Endothelial cell of hepatic sinusoid (primary cell): ENCODE measurements at regions not wholly inside any gene's neighbourhood (a gene's known extent, or its start where the extent isn't known, plus 50 kb on each side); places are given as distances from the start of the nearest gene placed in this dataset.
"Not testable (repeated sequence)": the region's sequence is repeated elsewhere in the genome, so short reads cannot be mapped to it uniquely, and the experiment has no call there.

Experiments used
- in situ Hi-C: cut with HindIII; loops from 2 replicates; pipeline ENCODE4 v1.10.0; 2017; ENCODE audit warnings: low sequenced_read_pairs

DNA sequence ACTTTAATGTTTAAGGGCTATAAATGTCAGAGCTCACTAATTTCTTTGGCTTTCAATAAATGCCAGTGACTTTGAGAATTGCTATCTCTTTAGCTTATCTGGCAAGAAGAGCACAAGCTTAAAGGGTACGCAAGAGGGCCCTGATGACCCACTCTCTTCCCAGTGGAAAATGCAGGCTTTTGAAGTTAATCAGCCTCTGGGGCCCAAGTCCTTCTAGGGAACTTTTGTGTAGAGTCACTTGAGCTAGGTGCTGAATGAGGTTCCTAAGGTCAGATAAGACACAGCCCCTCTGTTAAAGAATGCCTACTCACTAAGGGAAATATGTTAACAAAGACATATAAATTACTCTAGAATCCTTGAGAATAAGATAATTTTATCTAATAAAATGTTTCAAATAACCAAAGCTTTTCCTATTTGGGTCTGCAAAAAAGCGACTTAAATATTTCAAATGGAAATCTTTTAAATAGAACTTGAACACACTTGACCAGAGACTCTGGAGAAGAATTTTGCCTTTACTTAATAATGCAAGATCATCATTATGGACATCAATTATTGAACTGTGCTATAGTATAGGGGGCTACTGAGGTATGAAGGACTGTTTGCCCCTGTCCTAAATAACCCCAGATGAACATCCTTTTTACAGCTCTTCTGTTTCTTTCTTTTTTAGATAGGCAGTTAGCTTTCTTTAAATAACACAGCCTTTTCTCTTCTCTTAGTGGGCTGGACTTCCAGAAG is 430.1 kb downstream of the GBA3 start:
- in situ Hi-C loops = no loop called here

- in situ Hi-C loops = no loop called here
Observed at GRCh38 chr4:23120374-23120773, 427.6 kb downstream of the GBA3 start.

DNA sequence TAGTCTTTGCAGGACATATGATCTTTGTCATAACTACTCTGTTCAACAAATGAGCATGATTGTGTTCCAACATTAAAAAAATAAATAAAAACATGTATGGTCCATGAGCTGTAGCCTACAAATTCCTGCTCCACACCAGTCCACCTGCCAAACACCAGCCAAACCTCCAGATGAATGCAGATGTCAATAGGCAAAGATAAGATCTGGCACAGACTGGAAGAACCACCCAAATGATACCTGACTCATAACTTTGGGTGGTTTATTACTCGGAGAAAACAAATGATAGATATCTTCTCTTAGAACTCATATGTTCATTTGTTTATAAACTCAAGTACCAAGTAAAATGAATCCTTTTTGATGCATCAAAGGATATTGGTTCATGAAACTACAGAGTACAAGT is 425.1 kb downstream of the GBA3 start:
- in situ Hi-C loops = no loop called here

DNA sequence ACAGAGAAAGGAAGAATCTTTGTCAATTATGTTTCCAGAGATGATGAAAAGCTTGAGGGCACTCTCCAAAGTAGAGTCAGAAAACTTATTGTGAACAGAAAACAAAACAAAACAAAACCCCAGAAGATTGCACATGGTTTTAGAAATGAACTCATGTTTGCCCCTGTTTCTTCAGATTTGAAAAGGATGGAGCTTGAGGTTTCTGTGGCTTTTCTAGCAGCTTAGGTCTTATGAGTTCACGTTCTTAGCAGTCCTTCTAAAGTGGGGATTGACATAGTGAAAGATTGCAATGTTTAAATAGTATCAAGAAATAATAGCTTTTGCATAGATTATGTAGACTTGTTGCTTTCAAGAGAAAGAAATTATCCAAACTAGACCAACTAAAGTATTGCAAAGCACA is 421.8 kb downstream of the GBA3 start:
- in situ Hi-C loops = no loop called here

DNA sequence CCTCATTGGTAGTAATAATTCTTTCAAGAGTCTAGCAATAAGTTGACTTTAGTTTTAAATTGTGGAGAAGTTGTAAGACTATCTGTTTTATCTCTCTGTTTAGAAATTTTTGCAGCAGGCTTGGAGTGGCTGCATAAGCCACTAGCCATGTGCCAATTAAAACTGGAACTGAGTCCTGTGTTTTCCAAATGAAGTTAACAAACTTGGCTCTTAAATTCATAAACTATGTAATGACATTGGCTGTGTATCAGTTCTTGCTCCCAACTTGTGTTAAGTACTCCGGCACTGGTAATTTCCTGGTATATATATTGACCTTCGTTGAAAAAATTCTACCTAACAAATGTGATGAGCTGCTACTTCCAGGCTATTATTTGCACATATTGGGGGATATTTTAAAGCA is 420.4 kb downstream of the GBA3 start:
- in situ Hi-C loops = no loop called here

GRCh38 chr4:23106516-23106915 is 413.8 kb downstream of the GBA3 start:
- in situ Hi-C loops = no loop called here

DNA sequence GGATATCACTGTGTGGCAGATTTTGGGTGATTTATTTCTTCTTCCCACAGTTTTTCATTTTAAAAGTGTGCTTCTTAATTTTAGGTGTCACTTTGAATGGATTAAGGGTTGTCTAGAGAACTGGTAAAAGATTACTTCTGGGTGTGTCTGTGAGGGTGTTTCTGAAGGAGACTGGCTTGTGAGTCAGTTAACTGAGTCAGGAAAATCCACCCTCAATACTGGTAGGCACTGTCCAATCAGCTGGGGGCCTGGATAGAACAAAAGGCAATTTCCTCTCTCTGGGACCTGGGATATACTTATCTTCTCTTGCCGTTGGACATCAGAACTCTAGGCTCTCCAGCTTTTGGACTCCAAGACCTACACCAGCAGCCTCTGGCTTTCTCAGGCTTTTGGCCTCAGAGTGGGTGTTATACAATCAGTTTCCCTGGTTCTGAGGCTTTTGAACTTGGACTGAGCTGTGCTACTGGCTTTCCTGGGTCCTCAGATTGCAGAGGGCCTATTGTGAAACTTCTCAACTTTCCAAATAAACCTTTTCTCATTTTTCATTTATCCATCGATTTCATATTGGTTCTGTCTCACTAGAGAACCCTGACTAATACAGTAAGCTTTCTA is 413.1 kb downstream of the GBA3 start:
- in situ Hi-C loops = no loop called here

DNA sequence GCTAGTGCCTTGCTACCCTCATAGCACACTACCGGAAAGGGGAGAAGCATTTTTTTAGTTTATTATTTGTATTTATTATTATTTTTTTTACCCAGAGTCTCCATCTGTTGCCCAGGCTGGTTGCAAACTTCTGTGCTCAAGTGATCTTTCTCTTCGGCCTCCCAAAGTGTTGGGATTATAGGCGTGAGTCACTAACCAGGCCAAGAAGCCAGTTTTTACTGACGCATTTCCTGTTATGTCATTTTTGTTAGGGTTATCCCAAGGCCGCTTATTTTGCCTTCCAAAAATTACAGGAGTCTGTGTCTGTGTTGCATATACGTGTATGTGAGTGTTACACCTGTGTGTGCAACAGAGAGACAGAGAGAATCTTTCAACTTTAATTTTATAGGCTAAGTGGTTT is 404.5 kb downstream of the GBA3 start:
- in situ Hi-C loops = no loop called here

GRCh38 chr4:23091711-23092110 is 399.0 kb downstream of the GBA3 start:
- in situ Hi-C loops = no loop called here

DNA sequence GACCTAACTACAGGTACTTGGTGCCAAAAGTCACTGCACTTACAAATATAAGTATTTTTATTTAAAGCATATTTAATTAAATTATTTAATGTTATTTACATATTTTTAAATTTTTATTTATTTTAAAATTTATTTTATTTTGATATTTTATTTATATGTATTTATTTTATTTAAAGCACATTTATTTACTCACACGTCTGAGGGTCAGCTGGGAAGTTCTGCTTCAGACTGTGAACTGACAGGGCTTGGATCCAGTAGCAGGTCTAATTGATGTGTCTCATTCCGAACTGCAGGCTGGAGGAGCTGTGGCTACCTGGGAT is 392.5 kb downstream of the GBA3 start:
- in situ Hi-C loops = no loop called here

- in situ Hi-C loops = no loop called here
Observed at GRCh38 chr4:23084559-23085248, 392.0 kb downstream of the GBA3 start.

- in situ Hi-C loops = no loop called here
Observed at GRCh38 chr4:23083391-23083790, 390.7 kb downstream of the GBA3 start.

GRCh38 chr4:23080171-23080570 is 387.4 kb downstream of the GBA3 start:
- in situ Hi-C loops = not testable (repeated sequence)

DNA sequence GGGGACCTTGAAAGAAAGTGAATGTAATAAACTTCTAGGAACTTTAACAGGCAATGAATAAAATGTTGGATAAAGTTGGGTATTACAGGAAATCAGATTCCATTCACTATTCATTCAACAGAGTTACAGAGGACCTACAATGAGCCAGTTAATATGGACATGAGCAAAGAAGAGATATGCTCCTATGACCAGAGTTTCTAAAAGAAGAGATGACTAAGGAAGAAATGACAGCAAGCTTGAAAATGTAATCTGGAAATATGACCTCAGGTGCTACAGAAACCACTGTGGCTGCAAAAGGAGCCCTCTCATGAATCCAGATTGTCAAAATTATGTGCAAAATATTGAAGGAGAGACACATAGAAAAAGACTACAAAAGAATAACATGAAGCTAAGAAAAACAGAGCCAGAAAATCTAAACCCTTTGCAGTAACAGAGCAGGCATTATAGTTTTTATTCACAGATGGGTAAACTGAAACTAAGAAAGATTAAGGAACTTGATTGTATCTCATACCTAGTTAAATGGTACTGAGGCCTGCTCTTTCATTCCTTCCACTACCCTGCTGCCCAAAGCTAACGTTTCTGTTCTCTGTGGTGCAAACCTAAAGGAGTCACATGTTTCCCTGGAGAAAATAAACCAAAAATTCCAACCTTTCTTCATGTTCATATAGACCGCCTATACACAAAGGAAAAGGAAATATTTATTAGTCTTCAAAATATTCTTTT is 378.3 kb downstream of the GBA3 start:
- in situ Hi-C loops = no loop called here

- in situ Hi-C loops = no loop called here
Observed at GRCh38 chr4:23068756-23069155, 376.0 kb downstream of the GBA3 start.

GRCh38 chr4:23068287-23068686 is 375.6 kb downstream of the GBA3 start:
- in situ Hi-C loops = no loop called here

- in situ Hi-C loops = no loop called here
Observed at GRCh38 chr4:23062188-23062587, 369.5 kb downstream of the GBA3 start.

DNA sequence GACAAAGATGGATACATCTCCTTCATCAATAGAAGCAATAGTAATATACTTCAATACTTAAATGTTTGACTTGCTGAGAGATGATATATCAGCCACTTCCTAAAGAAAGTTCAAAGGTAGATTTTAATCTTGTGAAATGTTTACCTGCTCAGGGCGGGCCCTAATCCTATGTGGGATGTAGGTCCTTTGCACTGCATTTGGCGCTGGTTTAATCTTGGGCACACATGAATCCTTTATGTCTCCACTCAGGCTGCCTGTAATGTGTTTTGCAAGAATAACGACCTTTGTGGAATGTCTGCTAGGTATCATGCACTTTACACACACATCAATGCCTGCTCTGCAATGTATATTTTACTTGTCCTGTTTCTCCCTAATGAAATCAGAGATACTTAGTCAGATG is 368.7 kb downstream of the GBA3 start:
- in situ Hi-C loops = no loop called here

DNA sequence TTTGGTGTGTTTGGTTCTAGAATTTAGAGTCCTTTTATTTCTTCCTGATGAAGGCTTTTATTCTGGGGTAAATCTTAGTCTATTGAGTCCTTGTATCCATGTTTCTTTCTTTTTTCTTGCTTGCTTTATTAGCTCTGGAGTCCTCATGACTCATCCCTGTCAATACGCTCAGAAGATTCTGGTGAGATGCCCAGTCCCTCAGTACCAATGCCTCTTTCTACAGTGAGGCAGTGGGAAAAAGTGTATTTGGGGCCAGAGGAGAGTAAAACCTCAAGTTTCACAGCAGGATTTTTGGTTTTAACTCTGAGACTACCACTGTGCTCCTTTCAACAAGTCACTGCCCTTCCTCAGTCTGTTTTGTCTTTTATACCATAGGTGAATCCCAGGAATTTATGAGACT is 368.0 kb downstream of the GBA3 start:
- in situ Hi-C loops = no loop called here

GRCh38 chr4:23058165-23058776 is 365.5 kb downstream of the GBA3 start:
- in situ Hi-C loops = loop anchor here (5.0 kb wide), 1 partner anchor 81 kb away; no protein-coding TSS in a partner anchor

DNA sequence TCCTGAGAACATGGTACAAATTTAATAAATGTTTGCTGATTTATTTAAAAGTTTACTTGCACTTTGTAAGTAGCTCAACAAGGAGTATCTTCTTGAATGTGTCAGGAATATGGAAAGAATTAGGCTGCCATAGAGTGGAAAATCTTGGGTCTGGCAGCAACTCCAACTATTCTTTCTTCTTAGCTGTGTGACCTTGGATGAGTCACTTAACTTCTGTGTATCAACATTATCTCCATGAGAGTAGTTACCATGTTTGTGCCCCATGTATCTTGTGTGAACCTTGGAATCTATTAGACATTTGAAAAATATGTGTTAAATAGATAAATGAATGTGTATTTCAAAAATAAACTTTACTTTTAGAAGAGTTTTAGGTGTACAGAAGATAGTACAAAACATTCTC is 348.8 kb downstream of the GBA3 start:
- in situ Hi-C loops = no loop called here
